SK-N-SH (cell line): ENCODE measurements at regions not wholly inside any gene's neighbourhood (a gene's known extent, or its start where the extent isn't known, plus 50 kb on each side); places are given as distances from the start of the nearest gene placed in this dataset.

Experiments used
- CTCF ChIP-seq: fragments of 200-600 bp; sonication (generic); IDR thresholded peaks from 2 replicates; pipeline ENCODE4 v1.6.1; 2017; ENCODE audit warnings: antibody characterized with exemption, mild to moderate bottlenecking, moderate library complexity
- EZH2phosphoT487 ChIP-seq: fragments of 200-600 bp; sonication (generic); IDR thresholded peaks from 2 replicates; pipeline ENCODE4 v1.6.1; 2017; ENCODE audit warnings: low read depth, mixed run types, mild to moderate bottlenecking, antibody characterized with exemption, moderate library complexity, borderline replicate concordance
- FOXM1 ChIP-seq: IDR thresholded peaks from 2 replicates; pipeline ENCODE4 v1.4.0; 2012; ENCODE audit warnings: low read depth, mild to moderate bottlenecking
- GABPA ChIP-seq: IDR thresholded peaks from 2 replicates; pipeline ENCODE4 v1.4.0; 2012; ENCODE audit warnings: low read depth, mild to moderate bottlenecking
- GATA2 ChIP-seq: sonication (generic); formaldehyde crosslinking; IDR thresholded peaks from 2 replicates; pipeline ENCODE4 v1.5.0; 2020; ENCODE audit warnings: mild to moderate bottlenecking, missing genetic modification reagents
- JUND ChIP-seq: IDR thresholded peaks from 2 replicates; pipeline ENCODE4 v1.4.0; 2012
- MEF2A ChIP-seq: IDR thresholded peaks from 2 replicates; pipeline ENCODE4 v1.4.0; 2012; ENCODE audit warnings: low read depth, borderline replicate concordance
- POLR2AphosphoS5 ChIP-seq: IDR thresholded peaks from 2 replicates; pipeline ENCODE4 v1.6.1; 2012; ENCODE audit warnings: low read depth, low read length
- RAD21 ChIP-seq: IDR thresholded peaks from 2 replicates; pipeline ENCODE4 v1.6.1; 2012; ENCODE audit warnings: mild to moderate bottlenecking, low read length
- TAF1 ChIP-seq: IDR thresholded peaks from 2 replicates; pipeline ENCODE4 v1.6.1; 2012; ENCODE audit warnings: low read depth, mild to moderate bottlenecking, low read length, moderate library complexity, borderline replicate concordance
- TF ChIP-seq, protein P1 (sequence below): IDR thresholded peaks from 2 replicates; pipeline ENCODE4 v1.4.0; 2012; ENCODE audit warnings: low read depth
- TF ChIP-seq, protein P2 (sequence below): fragments of 150-350 bp; IDR thresholded peaks from 2 replicates; pipeline ENCODE4 v1.6.1; 2016; ENCODE audit warnings: mild to moderate bottlenecking, low read depth, low read length

GRCh38 chr10:109426987-109427386 lies 496.3 kb downstream of the XPNPEP1 start:
- TF ChIP-seq GATA2 (CRISPR knock-in tag) = no peak
- TF ChIP-seq, protein P1, sequence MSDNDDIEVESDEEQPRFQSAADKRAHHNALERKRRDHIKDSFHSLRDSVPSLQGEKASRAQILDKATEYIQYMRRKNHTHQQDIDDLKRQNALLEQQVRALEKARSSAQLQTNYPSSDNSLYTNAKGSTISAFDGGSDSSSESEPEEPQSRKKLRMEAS = no peak
- no peak for TF ChIP-seq POLR2AphosphoS5
- no peak for TF ChIP-seq CTCF
- TF ChIP-seq EZH2phosphoT487 = no peak
- no peak for TF ChIP-seq MEF2A
- TF ChIP-seq FOXM1 = no peak
- TF ChIP-seq, protein P2, sequence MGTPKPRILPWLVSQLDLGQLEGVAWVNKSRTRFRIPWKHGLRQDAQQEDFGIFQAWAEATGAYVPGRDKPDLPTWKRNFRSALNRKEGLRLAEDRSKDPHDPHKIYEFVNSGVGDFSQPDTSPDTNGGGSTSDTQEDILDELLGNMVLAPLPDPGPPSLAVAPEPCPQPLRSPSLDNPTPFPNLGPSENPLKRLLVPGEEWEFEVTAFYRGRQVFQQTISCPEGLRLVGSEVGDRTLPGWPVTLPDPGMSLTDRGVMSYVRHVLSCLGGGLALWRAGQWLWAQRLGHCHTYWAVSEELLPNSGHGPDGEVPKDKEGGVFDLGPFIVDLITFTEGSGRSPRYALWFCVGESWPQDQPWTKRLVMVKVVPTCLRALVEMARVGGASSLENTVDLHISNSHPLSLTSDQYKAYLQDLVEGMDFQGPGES = no peak
- no peak for TF ChIP-seq TAF1
- no peak for TF ChIP-seq GABPA
- no peak for TF ChIP-seq JUND
- TF ChIP-seq RAD21 = no peak
